Hippocampal formation (tissue), 2 donors: ENCODE measurements at regions not wholly inside any gene's neighbourhood (a gene's known extent, or its start where the extent isn't known, plus 50 kb on each side); places are given as distances from the start of the nearest gene placed in this dataset.

Experiments used
- DNase-seq, 2 donors: peaks; one replicate each; lab custom pipeline; 2025; lab: John Stamatoyannopoulos, UW

DNA sequence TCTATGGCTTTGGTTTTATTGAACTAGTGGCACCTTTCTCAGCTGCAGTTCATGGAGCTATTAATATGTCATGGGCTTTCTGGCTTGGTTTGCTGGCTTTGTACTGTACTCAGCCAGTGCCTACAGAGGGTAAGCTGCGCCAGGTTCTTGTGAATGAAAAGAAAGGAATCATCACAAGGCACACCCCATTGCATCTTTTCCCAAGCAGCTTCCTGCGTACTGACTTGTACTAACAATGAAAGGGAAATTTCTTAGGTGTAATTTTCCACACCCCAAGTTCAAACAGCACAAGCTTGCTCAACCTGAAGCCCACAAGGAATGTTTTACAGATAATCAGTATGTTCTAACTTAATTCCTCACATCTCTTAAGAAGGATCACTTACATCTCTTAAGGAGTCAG is 78.0 kb upstream of the TNFSF18 start:
- no peak for DNase-seq

GRCh38 chr1:173127369-173128307 is 76.9 kb upstream of the TNFSF18 start:
- DNase-seq: no peak

DNA sequence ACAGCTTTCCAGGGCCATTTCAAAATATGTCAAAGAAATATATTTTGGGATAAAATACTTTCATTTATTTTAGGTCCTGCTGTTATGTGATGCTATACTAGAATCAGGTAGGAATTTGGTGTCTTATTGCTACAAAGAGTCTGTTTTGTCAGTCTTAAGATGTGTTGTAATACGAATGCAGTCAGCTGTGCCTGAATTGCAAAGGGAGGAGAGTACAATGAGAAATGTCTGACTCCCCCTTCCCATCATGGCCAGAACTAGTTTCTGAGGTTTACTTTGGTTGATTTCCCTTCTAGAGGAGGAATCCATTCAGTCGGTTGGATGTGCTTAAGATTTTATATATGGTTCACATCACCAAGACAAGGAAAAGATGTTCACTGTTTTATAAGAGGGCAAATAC is 75.7 kb upstream of the TNFSF18 start:
- DNase-seq: no peak

DNA sequence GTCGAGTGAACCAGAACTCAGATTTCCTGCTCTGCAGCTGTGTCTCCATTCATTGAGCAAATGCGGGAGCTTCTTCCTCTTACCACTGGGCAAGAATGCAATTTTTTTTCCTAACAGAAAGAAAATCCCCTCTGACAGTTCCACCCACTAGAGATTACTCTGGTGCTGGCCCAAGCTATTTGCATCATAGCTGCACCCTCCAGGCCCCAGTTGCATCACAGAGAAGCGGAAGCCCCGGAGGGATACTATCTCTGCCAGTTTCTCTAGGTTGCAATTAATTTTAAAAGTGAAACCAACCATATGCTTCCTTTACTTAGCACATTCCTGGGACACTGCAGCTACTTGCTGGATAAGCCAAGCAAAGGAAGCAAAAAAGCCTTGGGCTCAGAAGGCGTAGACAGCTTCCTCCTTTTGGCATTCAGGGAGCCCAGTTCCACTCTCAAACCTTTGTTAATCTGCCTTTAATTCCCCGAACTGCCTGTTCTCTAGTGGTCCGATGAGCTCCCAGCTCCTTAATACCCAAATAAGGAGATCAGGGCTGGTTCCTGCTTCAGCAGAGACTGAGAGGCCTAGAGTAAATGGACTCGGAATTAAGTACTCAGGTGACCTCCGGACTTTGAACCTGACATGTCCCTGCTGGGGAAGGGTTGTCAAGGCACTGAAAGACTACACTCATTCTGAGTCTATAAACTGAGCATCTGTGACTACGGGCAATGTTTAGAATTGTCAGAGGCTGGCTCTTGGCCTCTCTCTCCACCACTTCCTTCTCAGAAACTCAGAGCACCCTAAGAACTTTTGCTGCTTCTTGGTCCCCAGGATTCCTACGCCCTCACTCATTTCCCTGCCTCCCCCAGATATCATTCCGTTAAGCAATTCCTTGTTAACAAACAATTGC is 72.5 kb upstream of the TNFSF18 start:
- DNase-seq: peak; percentile 18 to 47

GRCh38 chr1:173122344-173122935 is 71.7 kb upstream of the TNFSF18 start:
- DNase-seq: no peak

GRCh38 chr1:173118404-173118803 is 67.7 kb upstream of the TNFSF18 start:
- DNase-seq: no peak

- DNase-seq: no peak
Measured at GRCh38 chr1:173117761-173118160, 67.0 kb upstream of the TNFSF18 start.

DNA sequence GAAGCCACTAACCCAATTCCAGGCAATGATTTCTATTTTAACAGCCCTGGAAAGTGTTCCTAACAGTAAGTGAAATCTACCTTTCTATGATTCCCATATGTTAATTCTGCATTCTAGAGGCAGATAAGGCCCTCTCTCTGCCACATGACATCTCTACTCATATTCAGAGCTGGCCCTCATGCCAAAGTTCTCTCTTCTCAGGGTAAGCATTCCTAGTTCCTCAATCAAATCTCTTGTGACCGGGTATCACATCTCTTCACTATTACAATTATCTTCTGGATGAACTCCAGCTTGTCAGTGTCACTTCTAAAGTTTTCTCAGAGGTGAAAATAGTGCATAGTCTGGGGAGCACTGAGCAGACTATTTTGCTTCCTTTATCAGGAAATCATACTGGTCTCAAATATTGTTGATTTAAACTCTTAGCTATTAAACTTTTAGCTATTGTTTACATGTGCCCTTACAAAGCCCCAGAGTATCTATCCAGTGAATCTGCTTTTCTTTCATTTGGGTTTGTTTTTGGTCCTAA is 66.4 kb upstream of the TNFSF18 start:
- no peak for DNase-seq

DNA sequence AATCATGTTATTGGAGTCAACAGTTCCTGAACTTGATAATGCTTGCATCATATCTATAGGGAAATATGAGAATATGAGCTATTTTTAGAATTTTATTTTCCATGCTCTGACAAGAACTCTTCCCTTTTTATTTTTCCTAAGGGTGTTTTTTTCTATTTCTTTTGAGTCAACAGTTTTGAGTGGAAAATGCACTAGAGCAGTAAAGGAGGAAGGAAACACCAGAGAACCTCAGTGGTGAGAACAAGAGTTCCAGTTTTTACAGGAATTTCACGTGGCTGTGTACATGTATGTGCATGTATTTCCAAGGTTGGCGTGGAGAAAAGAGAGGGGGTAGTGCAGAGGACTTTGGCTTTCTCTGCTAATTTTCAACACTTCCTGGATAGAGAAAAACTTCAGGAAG is 63.6 kb upstream of the TNFSF18 start:
- DNase-seq: no peak

DNA sequence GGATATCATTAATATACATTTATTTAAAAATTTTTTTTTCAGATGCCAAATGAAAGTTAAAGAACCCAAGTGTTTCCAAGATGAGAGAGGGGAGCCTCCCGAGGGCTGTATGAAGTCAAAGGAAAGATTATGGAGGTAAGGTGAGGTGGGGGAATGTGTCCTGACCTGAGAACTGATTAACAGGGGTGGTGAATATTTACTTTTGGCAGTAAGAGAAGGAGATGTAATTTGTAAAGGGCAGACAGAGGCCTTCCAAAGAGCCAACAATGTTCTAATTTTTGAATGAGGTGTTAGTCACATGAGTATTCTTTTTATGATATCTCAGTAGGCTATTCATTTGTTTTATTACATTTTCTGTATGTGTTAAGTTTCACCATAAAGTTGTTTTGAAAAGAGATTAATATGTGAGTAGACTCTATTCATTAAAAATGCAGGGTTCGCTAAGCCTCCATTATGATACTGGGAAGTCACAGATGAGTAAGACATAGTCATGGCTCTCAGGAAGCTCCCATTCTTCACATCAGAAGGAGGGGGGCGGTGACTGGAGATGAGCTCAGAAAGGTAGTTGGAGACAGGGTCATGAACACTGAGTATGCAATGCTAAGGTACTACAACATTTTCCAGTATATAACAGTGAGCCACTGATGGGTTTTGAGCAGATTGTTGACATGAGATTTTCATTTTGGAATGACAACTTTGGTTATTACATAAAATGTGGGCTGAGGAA is 62.4 kb upstream of the TNFSF18 start:
- DNase-seq: no peak

- DNase-seq: no peak
Measured at GRCh38 chr1:173112129-173112528, 61.4 kb upstream of the TNFSF18 start.

GRCh38 chr1:173107696-173108095 is 57.0 kb upstream of the TNFSF18 start:
- no peak for DNase-seq

- DNase-seq: no peak
Measured at GRCh38 chr1:173103006-173103405, 52.3 kb upstream of the TNFSF18 start.

GRCh38 chr1:173101589-173101988 is 50.8 kb upstream of the TNFSF18 start:
- DNase-seq: no peak

GRCh38 chr1:173100476-173101107 is 49.9 kb upstream of the TNFSF18 start:
- no peak for DNase-seq
